T-cell (primary cell): ENCODE measurements at regions not wholly inside any gene's neighbourhood (a gene's known extent, or its start where the extent isn't known, plus 50 kb on each side); places are given as distances from the start of the nearest gene placed in this dataset.
"Not testable (repeated sequence)": the region's sequence is repeated elsewhere in the genome, so short reads cannot be mapped to it uniquely, and the experiment has no call there.

ENCODE experiments used
- ATAC-seq, 4 experiments: fragments of 200-7000 bp in 3 of 4; fragments of 150-1000 bp in 1 of 4; cut with Tn5 transposase; replicated peaks in 1 of 4; 1 replicate in 3 of 4; 2 replicates in 1 of 4; pipeline ENCODE4 v1.10.0; 2021; ENCODE audit warnings: moderate library complexity in 3 of 4, mild to moderate bottlenecking in 2 of 4, moderate number of reproducible peaks in 1 of 4
- CTCF ChIA-PET, 2 donors: fragments of 300-600 bp; sonication (Branson Sonifier 250); formaldehyde crosslinking; loops; one replicate each; lab custom pipeline; 2022; ENCODE audit warnings: antibody characterized with exemption in 2 of 2; lab: Charles Lee
- POLR2A ChIA-PET, 2 donors: fragments of 300-600 bp; sonication (Branson Sonifier 250); formaldehyde crosslinking; loops; one replicate each; lab custom pipeline; 2022; ENCODE audit warnings: antibody characterized with exemption in 2 of 2; lab: Charles Lee
- DNase-seq, 35 experiments: peaks; one replicate each; pipeline versions ENCODE4 v3.0.0 to v3.0.0-alpha.2; 2013 to 2023
- H3K27ac ChIP-seq: one replicate; pipeline ENCODE4 v1.5.1; 2013; ENCODE audit warnings: low read length
- H3K27me3 ChIP-seq, 2 experiments: replicated peaks in 1 of 2; 1 replicate in 1 of 2; 2 replicates in 1 of 2; pipeline versions ENCODE4 v1.6.1 to v1.7.0; 2013; ENCODE audit warnings: low read length in 1 of 2, mixed read lengths in 1 of 2; ENCODE audit not compliant: control insufficient read depth in 2 of 2, insufficient read depth in 2 of 2; ENCODE audit errors: extremely low read depth in 1 of 2
- H3K36me3 ChIP-seq, 2 donors: 1 replicate in 1 of 2; 2 replicates in 1 of 2; pipeline versions ENCODE4 v1.6.1 to v1.7.0; 2013; ENCODE audit warnings: low read length in 1 of 2; ENCODE audit not compliant: control insufficient read depth in 2 of 2, insufficient read depth in 1 of 2; ENCODE audit errors: extremely low read depth in 1 of 2
- H3K4me1 ChIP-seq, 2 experiments: 1 replicate in 1 of 2; 2 replicates in 1 of 2; pipeline versions ENCODE4 v1.6.1 to v1.7.0; 2013; ENCODE audit warnings: low read length in 2 of 2, mixed read lengths in 1 of 2; ENCODE audit not compliant: insufficient read depth in 2 of 2, control insufficient read depth in 1 of 2; ENCODE audit errors: extremely low read depth in 1 of 2
- H3K4me3 ChIP-seq, 2 donors: 1 replicate in 1 of 2; 2 replicates in 1 of 2; pipeline versions ENCODE4 v1.5.1 to v1.7.0; 2013; ENCODE audit warnings: mild to moderate bottlenecking in 2 of 2, low read length in 1 of 2, moderate library complexity in 1 of 2; ENCODE audit not compliant: control insufficient read depth in 1 of 2; ENCODE audit errors: extremely low read depth in 1 of 2
- H3K9me3 ChIP-seq: 2 replicates; pipeline ENCODE4 v1.7.0; 2013
- H3K27ac Mint-ChIP-seq, 2 donors: one replicate each; pipeline ENCODE4 v1.8.0; 2020 to 2021; ENCODE audit warnings: mild to moderate bottlenecking in 2 of 2, mixed read lengths in 2 of 2
- H3K27me3 Mint-ChIP-seq, 2 donors: one replicate each; pipeline ENCODE4 v1.8.0; 2021 to 2022; ENCODE audit warnings: mixed read lengths in 2 of 2
- H3K36me3 Mint-ChIP-seq: one replicate; pipeline ENCODE4 v1.8.0; 2021; ENCODE audit warnings: mixed read lengths
- H3K4me1 Mint-ChIP-seq, 3 donors: one replicate each; pipeline ENCODE4 v1.8.0; 2020 to 2022; ENCODE audit warnings: mixed read lengths in 3 of 3, mild to moderate bottlenecking in 1 of 3
- H3K4me3 Mint-ChIP-seq, 3 donors: one replicate each; pipeline ENCODE4 v1.8.0; 2020 to 2022; ENCODE audit warnings: mild to moderate bottlenecking in 3 of 3, mixed read lengths in 3 of 3, moderate library complexity in 3 of 3
- H3K9me3 Mint-ChIP-seq, 3 donors: one replicate each; pipeline ENCODE4 v1.8.0; 2020 to 2022; ENCODE audit warnings: mixed read lengths in 3 of 3
- WGBS: methylation state at CpG from one replicate; pipeline ENCODE4 v1.1.5; 2013; ENCODE audit warnings: missing lambda C conversion rate; ENCODE audit not compliant: insufficient coverage; 5-methylcytosine and 5-hydroxymethylcytosine counted together

DNA sequence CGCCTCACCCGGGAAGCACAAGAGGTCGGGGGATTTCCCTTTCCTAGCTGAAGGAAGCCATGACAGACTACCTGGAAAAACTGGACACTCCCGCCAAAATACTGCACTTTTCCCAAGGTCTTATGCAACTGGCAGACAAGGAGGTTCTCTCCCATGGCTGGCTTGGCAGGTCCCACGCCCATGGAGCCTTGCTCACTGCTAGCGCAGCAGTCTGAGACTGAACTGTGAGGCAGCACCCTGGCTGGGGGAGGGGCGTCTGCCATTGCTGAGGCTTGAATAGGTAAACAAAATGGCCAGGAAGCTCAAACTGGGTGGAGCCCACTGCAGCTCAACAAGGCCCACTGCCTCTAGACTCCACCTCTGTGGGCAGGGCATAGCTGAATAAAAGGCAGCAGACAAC is 92.1 kb downstream of the C4BPA start:
- H3K27me3 Mint-ChIP-seq, H3K27ac Mint-ChIP-seq, POLR2A ChIA-PET, H3K4me3 Mint-ChIP-seq, H3K36me3 Mint-ChIP-seq, H3K27ac ChIP-seq, H3K9me3 ChIP-seq, H3K27me3 ChIP-seq, H3K4me1 Mint-ChIP-seq, ATAC-seq, H3K4me1 ChIP-seq, CTCF ChIA-PET, DNase-seq, H3K36me3 ChIP-seq, H3K4me3 ChIP-seq: not testable (repeated sequence)
- 95% methylated on average over 6 of the region's 7 CpGs for WGBS
- H3K9me3 Mint-ChIP-seq = peaks cover 0 to 15% (median 10%) of the 10 kb centered on the region in 3 donors

DNA sequence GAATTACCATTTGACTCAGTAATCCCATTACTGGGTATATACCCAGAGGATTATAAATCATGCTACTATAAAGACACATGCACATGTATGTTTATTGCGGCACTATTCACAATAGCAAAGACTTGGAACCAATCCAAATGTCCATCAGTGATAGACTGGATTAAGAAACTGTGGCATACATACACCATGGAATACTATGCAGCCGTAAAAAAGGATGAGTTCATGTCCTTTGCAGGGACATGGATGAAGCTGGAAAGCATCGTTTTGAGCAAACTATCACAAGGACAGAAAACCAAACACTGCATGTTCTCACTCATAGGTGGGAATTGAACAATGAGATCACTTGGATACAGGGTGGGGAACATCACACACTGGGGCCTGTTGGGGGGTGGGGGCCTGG is 97.5 kb downstream of the C4BPA start:
- H3K27me3 Mint-ChIP-seq, POLR2A ChIA-PET, DNase-seq: not testable (repeated sequence)

DNA sequence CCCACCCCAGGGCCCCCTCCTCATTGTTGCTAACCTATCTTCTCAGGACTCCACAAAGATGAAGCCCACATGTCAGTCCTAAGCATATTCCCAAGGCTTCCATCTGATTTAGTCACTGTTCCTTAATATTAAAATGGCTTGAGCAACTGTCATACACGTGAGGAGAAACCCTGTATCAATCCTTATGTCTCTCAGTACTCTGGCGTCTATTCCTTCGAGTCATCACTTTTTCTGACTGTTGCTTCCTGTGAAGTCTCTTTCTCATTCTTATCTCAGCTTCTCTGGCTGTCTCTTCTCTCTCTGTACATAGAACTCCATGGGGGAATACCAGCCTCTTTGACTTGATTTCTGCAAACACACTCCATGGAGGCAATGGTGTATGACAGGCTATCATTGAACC is 98.4 kb downstream of the C4BPA start:
- Mint-ChIP-seq H3K9me3 (peaks cover 4 to 12% (median 12%) of the 10 kb centered on the region in 3 donors), H3K36me3 (peaks cover 12% of the 10 kb centered on the region), H3K27ac (no peak overlapping the region), H3K27me3 (no peaks in the 10 kb centered on the region), H3K4me1 (peaks cover 9 to 19% (median 13%) of the 10 kb centered on the region in 3 donors), H3K4me3 (no peak overlapping the region)
- Histone ChIP-seq H3K27me3 (peaks cover 0 to 2% of the 10 kb centered on the region in 2 experiments), H3K9me3 (no peaks in the 10 kb centered on the region), H3K4me3 (no peak overlapping the region), H3K4me1 (peaks cover 0 to 5% of the 10 kb centered on the region in 2 experiments), H3K27ac (no peak overlapping the region), H3K36me3 (no peaks in the 10 kb centered on the region)
- ATAC-seq (no peak), DNase-seq (no peak)
- POLR2A ChIA-PET = no interaction called here
- WGBS = 61% methylated on average over 3 of the region's 3 CpGs
- CTCF ChIA-PET = no interaction called here

More for the DNA sequence above, 97.5 kb downstream of the C4BPA start:
- not testable (repeated sequence) for H3K27ac ChIP-seq, H3K4me3 ChIP-seq, H3K27ac Mint-ChIP-seq, H3K36me3 ChIP-seq, H3K4me1 ChIP-seq, H3K9me3 ChIP-seq, H3K36me3 Mint-ChIP-seq, H3K4me3 Mint-ChIP-seq, H3K4me1 Mint-ChIP-seq, H3K27me3 ChIP-seq, ATAC-seq
- CTCF ChIA-PET = interaction anchor here in 1 of 2 donors (0.6 kb wide), 1 partner anchor 364 kb away, joined by 3 read pairs; no protein-coding TSS in a partner anchor
- H3K9me3 Mint-ChIP-seq = peaks cover 2 to 15% (median 12%) of the 10 kb centered on the region in 3 donors
- no CpG with 5 or more reads among the region's 3 CpGs for WGBS

DNA sequence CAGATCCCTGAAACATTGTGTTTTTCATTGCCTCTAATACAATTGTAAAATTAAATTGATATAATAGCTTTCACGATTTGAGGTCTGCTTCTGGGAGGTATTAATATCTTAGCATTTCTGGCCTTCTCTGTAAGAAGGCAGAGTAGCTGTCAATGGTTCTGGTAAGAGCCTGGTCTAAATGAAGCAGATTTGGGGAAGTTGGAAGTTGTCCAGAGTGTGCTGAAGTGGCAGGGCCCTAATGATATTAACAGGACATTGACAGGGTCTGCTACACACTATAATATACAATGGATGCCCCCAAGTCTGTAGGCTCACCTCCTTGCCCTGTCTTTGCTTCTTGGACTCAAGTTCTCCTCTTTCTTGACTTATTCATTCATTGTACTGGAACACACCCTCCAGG is 99.5 kb downstream of the C4BPA start:
- POLR2A ChIA-PET = no interaction called here
- Histone ChIP-seq H3K4me1 (peaks cover 0 to 5% of the 10 kb centered on the region in 2 experiments), H3K9me3 (no peaks in the 10 kb centered on the region), H3K27me3 (peaks cover 0 to 2% of the 10 kb centered on the region in 2 experiments), H3K4me3 (no peak overlapping the region), H3K27ac (no peak overlapping the region), H3K36me3 (no peaks in the 10 kb centered on the region)
- Mint-ChIP-seq H3K4me3 (no peak overlapping the region), H3K27me3 (no peaks in the 10 kb centered on the region), H3K9me3 (peaks cover 4 to 14% (median 10%) of the 10 kb centered on the region in 3 donors), H3K27ac (no peak overlapping the region), H3K36me3 (peaks cover 16% of the 10 kb centered on the region), H3K4me1 (peaks cover 12 to 23% (median 13%) of the 10 kb centered on the region in 3 donors)
- DNase-seq (no peak), ATAC-seq (no peak)
- WGBS = no CpG with 5 or more reads among the region's 1 CpG
- CTCF ChIA-PET = interaction anchor here in 1 of 2 donors (0.5 kb wide), 1 partner anchor 149 kb away, joined by 3 read pairs; no protein-coding TSS in a partner anchor

DNA sequence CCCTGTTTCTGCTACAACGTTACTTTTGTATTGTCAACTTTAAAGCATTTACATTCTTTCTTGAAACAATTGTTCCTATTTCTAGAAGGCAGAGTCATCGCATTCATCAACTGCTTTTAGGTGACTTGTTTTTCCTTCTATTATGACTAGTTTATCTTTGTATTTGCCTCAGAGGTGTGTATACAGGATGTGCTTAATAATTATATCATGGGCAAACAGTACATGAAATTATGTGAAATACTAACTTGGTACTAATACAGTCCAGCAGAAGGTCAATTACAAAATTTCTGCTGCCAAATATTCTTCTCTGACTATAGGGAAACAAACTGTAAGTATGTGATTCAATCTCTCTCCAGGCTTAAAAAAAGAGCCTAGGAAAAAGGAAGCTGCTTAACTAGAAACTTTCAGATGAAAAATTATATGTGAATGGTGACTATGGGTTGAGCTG is 101.6 kb downstream of the C4BPA start:
- ChIA-PET POLR2A (no interaction called here), CTCF (interaction anchor here in 1 of 2 donors (0.6 kb wide), 1 partner anchor 21 kb away, joined by 5 read pairs; no protein-coding TSS in a partner anchor)
- no peak overlapping the region for H3K27ac ChIP-seq
- H3K4me1 ChIP-seq = peaks cover 0 to 5% of the 10 kb centered on the region in 2 experiments
- no peaks in the 10 kb centered on the region for H3K9me3 ChIP-seq
- Mint-ChIP-seq H3K9me3 (peaks cover 5 to 15% (median 6%) of the 10 kb centered on the region in 3 donors), H3K4me1 (peaks cover 12 to 23% (median 13%) of the 10 kb centered on the region in 3 donors), H3K4me3 (no peak overlapping the region), H3K27ac (no peak overlapping the region), H3K27me3 (no peaks in the 10 kb centered on the region), H3K36me3 (peaks cover 14% of the 10 kb centered on the region)
- peaks cover 0 to 2% of the 10 kb centered on the region in 2 experiments for H3K27me3 ChIP-seq
- no peak overlapping the region for H3K4me3 ChIP-seq
- H3K36me3 ChIP-seq = no peaks in the 10 kb centered on the region
- DNase-seq (no peak), ATAC-seq (no peak)
- WGBS = no CpG with 5 or more reads among the region's 2 CpGs

DNA sequence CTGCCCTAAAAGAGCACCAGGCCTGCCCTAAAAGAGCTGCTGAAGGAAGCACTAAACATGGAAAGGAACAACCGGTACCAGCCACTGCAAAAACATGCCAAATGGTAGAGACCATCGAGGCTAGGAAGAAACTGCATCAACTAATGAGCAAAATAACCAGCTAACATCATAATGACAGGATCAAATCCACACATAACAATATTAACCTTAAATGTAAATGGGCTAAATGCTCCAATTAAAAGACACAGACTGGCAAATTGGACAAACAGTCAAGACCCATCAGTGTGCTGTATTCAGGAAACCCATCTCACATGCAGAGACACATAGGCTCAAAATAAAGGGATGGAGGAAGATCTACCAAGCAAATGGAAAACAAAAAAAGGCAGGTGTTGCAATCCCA is 104.7 kb downstream of the C4BPA start:
- H3K4me3 Mint-ChIP-seq, DNase-seq, ATAC-seq, H3K36me3 Mint-ChIP-seq, H3K36me3 ChIP-seq, H3K27ac Mint-ChIP-seq, CTCF ChIA-PET, H3K27me3 Mint-ChIP-seq, H3K27me3 ChIP-seq, H3K9me3 ChIP-seq, H3K4me1 ChIP-seq, POLR2A ChIA-PET, H3K4me3 ChIP-seq, H3K27ac ChIP-seq: not testable (repeated sequence)
- no CpG with 5 or more reads among the region's 2 CpGs for WGBS
- peaks cover 12 to 16% (median 13%) of the 10 kb centered on the region in 3 donors for H3K4me1 Mint-ChIP-seq
- H3K9me3 Mint-ChIP-seq = peaks cover 5 to 13% (median 7%) of the 10 kb centered on the region in 3 donors
